SK-N-MC (cell line): ENCODE measurements at regions not wholly inside any gene's neighbourhood (a gene's known extent, or its start where the extent isn't known, plus 50 kb on each side); places are given as distances from the start of the nearest gene placed in this dataset.

Experiments used
- EZH2 ChIP-seq: fragments of 200-600 bp; sonication (generic); IDR thresholded peaks from one replicate; pipeline ENCODE4 v1.6.1; 2017; ENCODE audit warnings: antibody characterized with exemption
- FOXP2 ChIP-seq: optimal IDR thresholded peaks from 2 replicates; pipeline ENCODE3; 2011; ENCODE audit warnings: mild to moderate bottlenecking, moderate library complexity; ENCODE audit not compliant: insufficient read depth; ENCODE audit errors: extremely low read length, control extremely low read depth
- POLR2AphosphoS5 ChIP-seq: IDR thresholded peaks from 2 replicates; pipeline ENCODE4 v1.6.1; 2012; ENCODE audit warnings: mild to moderate bottlenecking, low read depth, low read length, borderline replicate concordance

DNA sequence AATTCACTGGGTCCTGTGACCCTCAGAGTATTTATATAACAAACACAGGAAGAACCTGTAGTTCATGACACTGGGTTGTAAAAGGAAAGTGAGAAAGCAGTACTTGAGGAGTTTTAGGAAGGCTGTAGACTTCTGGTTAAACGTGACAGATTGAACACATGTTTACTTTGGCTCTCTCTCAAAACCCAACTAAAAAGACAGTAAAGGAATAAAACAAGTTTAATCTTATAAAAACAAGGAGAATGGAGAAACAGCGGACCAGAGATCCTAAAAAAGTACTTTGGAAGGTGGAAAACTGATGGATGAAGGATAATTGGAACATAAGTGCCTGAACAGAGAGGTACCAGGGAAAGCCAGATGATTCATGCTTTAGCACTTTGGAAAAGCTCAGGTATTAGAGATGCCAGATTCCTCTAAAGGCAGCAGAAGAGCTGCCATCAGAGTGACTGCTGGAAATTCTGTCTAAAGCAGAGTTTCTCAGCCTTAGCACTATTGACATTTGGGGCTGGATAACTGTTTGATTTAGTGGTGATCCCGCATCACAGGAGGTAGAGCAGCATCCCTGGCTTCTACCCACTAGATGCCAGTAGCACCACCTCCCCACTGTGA is 182.9 kb upstream of the RORA start:
- no peak for TF ChIP-seq POLR2AphosphoS5
- no peak for TF ChIP-seq EZH2
- TF ChIP-seq FOXP2 = no peak
